ENCODE measurements at regions not wholly inside any gene's neighbourhood (a gene's known extent, or its start where the extent isn't known, plus 50 kb on each side); places are given as distances from the start of the nearest gene placed in this dataset.

GRCh38 chr10:31128536-31128935, 96.9 kb upstream of the ZNF438 start:
- FAIRE-seq, result no peak
- TF ChIP-seq ZNF629 (CRISPR knock-in tag; conservative IDR thresholded peaks at IDR 0.05) (no peak), NFATC3 (CRISPR knock-in tag; IDR thresholded peaks at IDR 0.05) (no peak), CREBL2 (CRISPR knock-in tag; IDR thresholded peaks at IDR 0.05; ENCODE audit: borderline replicate concordance) (no peak), ZSCAN9 (CRISPR knock-in tag; IDR thresholded peaks at IDR 0.05; ENCODE audit: borderline replicate concordance) (no peak), ZNF44 (CRISPR knock-in tag; IDR thresholded peaks at IDR 0.05) (no peak), ZIK1 (CRISPR knock-in tag; IDR thresholded peaks at IDR 0.05; ENCODE audit: borderline replicate concordance, low read depth) (no peak), MAZ (IDR thresholded peaks at IDR 0.05; ENCODE audit: borderline replicate concordance, low read depth, low read length) (no peak), MAZ (CRISPR knock-in tag; IDR thresholded peaks at IDR 0.05; ENCODE audit: low read depth) (no peak), PPARG (CRISPR knock-in tag; conservative IDR thresholded peaks at IDR 0.05) (no peak), GZF1 (CRISPR knock-in tag; IDR thresholded peaks at IDR 0.05) (no peak), KDM3A (CRISPR knock-in tag; IDR thresholded peaks at IDR 0.05; ENCODE audit: low read depth) (no peak), AFF4 (CRISPR knock-in tag; IDR thresholded peaks at IDR 0.05) (no peak), ZNF34 (CRISPR knock-in tag; IDR thresholded peaks at IDR 0.05; ENCODE audit: borderline replicate concordance) (no peak), ZNF382 (CRISPR knock-in tag; IDR thresholded peaks at IDR 0.05; ENCODE audit: borderline replicate concordance) (no peak)
- H3K9ac ChIP-seq (ENCODE audit: insufficient read depth, low read depth, low read length), result no peak overlapping the region
- H2AFZ ChIP-seq (ENCODE audit: low read length), result no peak overlapping the region
- intact Hi-C loops (cut with micrococcal nuclease; ENCODE audit: unreplicated experiment), result no loop called here
- POLR2A ChIA-PET, result no interaction called here
- CTCF ChIA-PET (ENCODE audit: low intra/inter-chr PET ratio, low total read pairs), result no interaction called here
- no peaks in the 10 kb centered on the region for H4K20me1 ChIP-seq (ENCODE audit: insufficient read depth, low read length)
- no peak overlapping the region for H3K27ac ChIP-seq (ENCODE audit: extremely low read length, insufficient read depth, low read length)
- BruUV-seq (replicated peaks), result no TSS peak
- ATAC-seq, result no peak
- H3K79me2 ChIP-seq (ENCODE audit: insufficient read depth, low read length), result no peaks in the 10 kb centered on the region
- 33% methylated on average over 1 of the region's 2 CpGs for WGBS (ENCODE audit: low lambda C conversion rate)
- no peak overlapping the region for H3K4me3 ChIP-seq (replicated peaks in 1 of 3; ENCODE audit: insufficient read depth in 1 of 3, low read depth in 2 of 3, low read length in 3 of 3)
- no peak for DNase-seq (ENCODE audit: low spot score)
- H3K27me3 ChIP-seq (ENCODE audit: control insufficient read depth in 1 of 2, insufficient read depth in 2 of 2, low read length in 2 of 2), result peaks cover 0 to 6% of the 10 kb centered on the region in 2 experiments; a peak in 1 of 5 replicates
- no peaks in the 10 kb centered on the region for H3K9me3 ChIP-seq (ENCODE audit: low read length)
- no peaks in the 10 kb centered on the region for H3K4me1 ChIP-seq (ENCODE audit: insufficient read depth, low read length)
- no peaks in the 10 kb centered on the region for H3K36me3 ChIP-seq (replicated peaks in 1 of 2; ENCODE audit: control insufficient read depth in 1 of 2, insufficient read depth in 2 of 2, low read length in 2 of 2)
- in situ Hi-C loops (cut with HindIII; ENCODE audit: extremely low pct_ligation_motif_present, low pct_unique_long_range_greater_than_20kb), result no loop called here
- no peak overlapping the region for H3K4me2 ChIP-seq (ENCODE audit: low read depth, low read length)
